ENCODE measurements at regions not wholly inside any gene's neighbourhood (a gene's known extent, or its start where the extent isn't known, plus 50 kb on each side); places are given as distances from the start of the nearest gene placed in this dataset.

- TF ChIP-seq ZFX (IDR thresholded peaks at IDR 0.05), result no peak
- no peak for TF ChIP-seq CTCF (conservative IDR thresholded peaks at IDR 0.05)
Observed at GRCh38 chr16:72256398-72257066, 84.6 kb upstream of the PMFBP1 start.

All from C4-2B (cell line).